Keratinocyte (primary cell): ENCODE measurements at regions not wholly inside any gene's neighbourhood (a gene's known extent, or its start where the extent isn't known, plus 50 kb on each side); places are given as distances from the start of the nearest gene placed in this dataset.

Source experiments
- DNase-seq: peaks from one replicate; pipeline ENCODE4 v3.0.0-alpha.2; 2011; ENCODE audit warnings: low read depth, missing footprints, low spot score
- FAIRE-seq: peaks from 2 replicates; lab custom pipeline; 2011; peaks lifted over from hg19 to GRCh38; lab: Jason Lieb, UNC
- H2AFZ ChIP-seq: 2 replicates; pipeline ENCODE4 v1.6.0; 2012; ENCODE audit warnings: low read length, control low read depth, inconsistent platforms; ENCODE audit not compliant: control insufficient read depth
- H3K27ac ChIP-seq: 2 replicates; pipeline ENCODE4 v1.5.1; 2011; ENCODE audit warnings: low read length; ENCODE audit not compliant: control insufficient read depth, insufficient read depth
- H3K27me3 ChIP-seq: 3 replicates; pipeline ENCODE4 v1.6.0; 2011; ENCODE audit warnings: low read length; ENCODE audit not compliant: control insufficient read depth, insufficient read depth; ENCODE audit errors: extremely low read depth
- H3K36me3 ChIP-seq, 2 experiments: 2 replicates in 1 of 2; 3 replicates in 1 of 2; pipeline ENCODE4 v1.5.1; 2011; ENCODE audit warnings: low read length in 2 of 2, mild to moderate bottlenecking in 1 of 2; ENCODE audit not compliant: control insufficient read depth in 2 of 2, insufficient read depth in 2 of 2; ENCODE audit errors: extremely low read depth in 1 of 2
- H3K4me1 ChIP-seq: 3 replicates; pipeline ENCODE4 v1.5.1; 2011; ENCODE audit warnings: low read length; ENCODE audit not compliant: control insufficient read depth, insufficient read depth; ENCODE audit errors: extremely low read depth
- H3K4me2 ChIP-seq: 3 replicates; pipeline ENCODE4 v1.6.0; 2011; ENCODE audit warnings: low read depth, low read length; ENCODE audit not compliant: control insufficient read depth, insufficient read depth; ENCODE audit errors: extremely low read depth
- H3K4me3 ChIP-seq, 3 experiments: fragments of 200-600 bp in 1 of 3; sonication (generic) in 1 of 3; 2 replicates in 2 of 3; 3 replicates in 1 of 3; pipeline ENCODE4 v1.5.1; 2011 to 2016; ENCODE audit warnings: low read length in 3 of 3, mild to moderate bottlenecking in 3 of 3, control low read depth in 2 of 3, inconsistent platforms in 1 of 3, low read depth in 1 of 3, mixed read lengths in 1 of 3, mixed run types in 1 of 3, moderate library complexity in 1 of 3; ENCODE audit not compliant: control insufficient read depth in 2 of 3, insufficient read depth in 2 of 3; ENCODE audit errors: extremely low read depth in 1 of 3
- H3K79me2 ChIP-seq: 2 replicates; pipeline ENCODE4 v1.6.0; 2012; ENCODE audit warnings: low read length; ENCODE audit not compliant: control insufficient read depth, insufficient read depth
- H3K9ac ChIP-seq: 3 replicates; pipeline ENCODE4 v1.6.0; 2011; ENCODE audit warnings: low read length; ENCODE audit not compliant: control insufficient read depth, insufficient read depth; ENCODE audit errors: extremely low read depth
- H3K9me1 ChIP-seq: 3 replicates; pipeline ENCODE4 v1.6.0; 2011; ENCODE audit warnings: low read length; ENCODE audit not compliant: control insufficient read depth, insufficient read depth; ENCODE audit errors: extremely low read depth
- H3K9me3 ChIP-seq: 2 replicates; pipeline ENCODE4 v1.5.1; 2012; ENCODE audit warnings: low read depth, low read length; ENCODE audit not compliant: control insufficient read depth
- H4K20me1 ChIP-seq: 3 replicates; pipeline ENCODE4 v1.6.0; 2011; ENCODE audit warnings: low read length; ENCODE audit not compliant: control insufficient read depth, insufficient read depth; ENCODE audit errors: extremely low read depth
- EZH2 ChIP-seq: IDR thresholded peaks from one replicate; pipeline ENCODE4 v1.6.1; 2012; ENCODE audit warnings: inconsistent platforms, mild to moderate bottlenecking, low read length, moderate library complexity
- dilution Hi-C: fragments of 300-500 bp; cut with MboI; formaldehyde crosslinking; loops from one replicate; pipeline ENCODE4 v1.7.0; 2020; ENCODE audit warnings: low sequenced_read_pairs; ENCODE audit not compliant: extremely low pct_ligation_motif_present
- TF ChIP-seq, protein P1 (sequence below), 3 experiments: IDR thresholded peaks in 1 of 3; conservative IDR thresholded peaks in 1 of 3; optimal IDR thresholded peaks in 1 of 3; 2 replicates in 2 of 3; 3 replicates in 1 of 3; pipeline versions ENCODE3 to v1.5.1; 2011; ENCODE audit warnings: low read length in 3 of 3, mild to moderate bottlenecking in 3 of 3, moderate library complexity in 2 of 3, control low read depth in 1 of 3, inconsistent platforms in 1 of 3; ENCODE audit not compliant: insufficient read depth in 2 of 3; ENCODE audit errors: extremely low read depth in 1 of 3

DNA sequence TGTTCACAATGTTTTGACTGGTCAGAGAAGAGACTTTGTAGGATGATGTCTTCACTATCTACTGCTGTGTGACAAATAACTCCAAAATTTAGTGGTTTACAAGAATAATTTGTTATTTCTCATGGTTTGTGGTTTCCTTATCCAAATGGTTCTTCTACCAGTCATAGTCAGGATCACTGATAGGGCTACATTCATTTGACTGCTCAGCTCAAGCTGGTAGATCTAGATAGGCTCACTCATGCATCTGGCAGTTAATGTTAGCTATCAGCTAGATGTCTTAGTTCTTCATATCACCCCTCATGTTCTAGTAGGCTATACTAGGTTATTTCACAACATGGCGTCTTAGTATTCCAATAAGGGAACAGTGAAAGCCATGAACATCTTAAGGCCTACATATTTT, 131.0 kb downstream of the ID4 start:
- FAIRE-seq: no peak
- Histone ChIP-seq H3K27ac (no peak overlapping the region), H3K9ac (no peak overlapping the region), H3K9me3 (no peaks in the 10 kb centered on the region), H3K4me2 (no peak overlapping the region), H3K4me1 (no peaks in the 10 kb centered on the region), H3K9me1 (no peaks in the 10 kb centered on the region), H3K27me3 (no peaks in the 10 kb centered on the region), H2AFZ (no peak overlapping the region), H3K36me3 (no peaks in the 10 kb centered on the region), H4K20me1 (no peaks in the 10 kb centered on the region), H3K4me3 (no peak overlapping the region), H3K79me2 (no peaks in the 10 kb centered on the region)
- dilution Hi-C loops: no loop called here
- DNase-seq: no peak
- TF ChIP-seq EZH2: no peak
- TF ChIP-seq, protein P1, sequence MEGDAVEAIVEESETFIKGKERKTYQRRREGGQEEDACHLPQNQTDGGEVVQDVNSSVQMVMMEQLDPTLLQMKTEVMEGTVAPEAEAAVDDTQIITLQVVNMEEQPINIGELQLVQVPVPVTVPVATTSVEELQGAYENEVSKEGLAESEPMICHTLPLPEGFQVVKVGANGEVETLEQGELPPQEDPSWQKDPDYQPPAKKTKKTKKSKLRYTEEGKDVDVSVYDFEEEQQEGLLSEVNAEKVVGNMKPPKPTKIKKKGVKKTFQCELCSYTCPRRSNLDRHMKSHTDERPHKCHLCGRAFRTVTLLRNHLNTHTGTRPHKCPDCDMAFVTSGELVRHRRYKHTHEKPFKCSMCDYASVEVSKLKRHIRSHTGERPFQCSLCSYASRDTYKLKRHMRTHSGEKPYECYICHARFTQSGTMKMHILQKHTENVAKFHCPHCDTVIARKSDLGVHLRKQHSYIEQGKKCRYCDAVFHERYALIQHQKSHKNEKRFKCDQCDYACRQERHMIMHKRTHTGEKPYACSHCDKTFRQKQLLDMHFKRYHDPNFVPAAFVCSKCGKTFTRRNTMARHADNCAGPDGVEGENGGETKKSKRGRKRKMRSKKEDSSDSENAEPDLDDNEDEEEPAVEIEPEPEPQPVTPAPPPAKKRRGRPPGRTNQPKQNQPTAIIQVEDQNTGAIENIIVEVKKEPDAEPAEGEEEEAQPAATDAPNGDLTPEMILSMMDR (optimal IDR thresholded peaks at IDR 0.05 in 1 of 3, IDR thresholded peaks at IDR 0.05 in 1 of 3, conservative IDR thresholded peaks at IDR 0.05 in 1 of 3; ENCODE audit: extremely low read depth in 1 of 3, insufficient read depth in 2 of 3, low read length in 3 of 3): no peak

- Histone ChIP-seq H3K4me3 (no peak overlapping the region), H3K9me3 (no peaks in the 10 kb centered on the region), H3K79me2 (no peaks in the 10 kb centered on the region), H3K36me3 (no peaks in the 10 kb centered on the region), H3K9me1 (no peaks in the 10 kb centered on the region), H2AFZ (no peak overlapping the region), H3K4me1 (no peaks in the 10 kb centered on the region), H3K27ac (no peak overlapping the region), H3K4me2 (no peak overlapping the region), H3K27me3 (no peaks in the 10 kb centered on the region), H3K9ac (no peak overlapping the region), H4K20me1 (no peaks in the 10 kb centered on the region)
- DNase-seq: no peak
- dilution Hi-C loops: no loop called here
- FAIRE-seq: no peak
- no peak for TF ChIP-seq EZH2
- TF ChIP-seq, protein P1 (optimal IDR thresholded peaks at IDR 0.05 in 1 of 3, IDR thresholded peaks at IDR 0.05 in 1 of 3, conservative IDR thresholded peaks at IDR 0.05 in 1 of 3; ENCODE audit: extremely low read depth in 1 of 3, insufficient read depth in 2 of 3, low read length in 3 of 3): no peak
Measured at GRCh38 chr6:19972221-19972620, 135.1 kb downstream of the ID4 start.
